PC-3 (cell line): ENCODE measurements at regions not wholly inside any gene's neighbourhood (a gene's known extent, or its start where the extent isn't known, plus 50 kb on each side); places are given as distances from the start of the nearest gene placed in this dataset.

Source experiments
- EZH2phosphoT487 ChIP-seq: fragments of 300-600 bp; sonication (generic); IDR thresholded peaks from 2 replicates; pipeline ENCODE4 v1.6.1; 2018; ENCODE audit warnings: mild to moderate bottlenecking, antibody characterized with exemption, low read length, borderline replicate concordance
- TF ChIP-seq, protein P1 (sequence below): fragments of 300-600 bp; sonication (generic); conservative IDR thresholded peaks from 2 replicates; pipeline ENCODE4 v1.5.1; 2017; ENCODE audit warnings: antibody characterized with exemption, low read depth, mild to moderate bottlenecking, low read length

- TF ChIP-seq, protein P1, sequence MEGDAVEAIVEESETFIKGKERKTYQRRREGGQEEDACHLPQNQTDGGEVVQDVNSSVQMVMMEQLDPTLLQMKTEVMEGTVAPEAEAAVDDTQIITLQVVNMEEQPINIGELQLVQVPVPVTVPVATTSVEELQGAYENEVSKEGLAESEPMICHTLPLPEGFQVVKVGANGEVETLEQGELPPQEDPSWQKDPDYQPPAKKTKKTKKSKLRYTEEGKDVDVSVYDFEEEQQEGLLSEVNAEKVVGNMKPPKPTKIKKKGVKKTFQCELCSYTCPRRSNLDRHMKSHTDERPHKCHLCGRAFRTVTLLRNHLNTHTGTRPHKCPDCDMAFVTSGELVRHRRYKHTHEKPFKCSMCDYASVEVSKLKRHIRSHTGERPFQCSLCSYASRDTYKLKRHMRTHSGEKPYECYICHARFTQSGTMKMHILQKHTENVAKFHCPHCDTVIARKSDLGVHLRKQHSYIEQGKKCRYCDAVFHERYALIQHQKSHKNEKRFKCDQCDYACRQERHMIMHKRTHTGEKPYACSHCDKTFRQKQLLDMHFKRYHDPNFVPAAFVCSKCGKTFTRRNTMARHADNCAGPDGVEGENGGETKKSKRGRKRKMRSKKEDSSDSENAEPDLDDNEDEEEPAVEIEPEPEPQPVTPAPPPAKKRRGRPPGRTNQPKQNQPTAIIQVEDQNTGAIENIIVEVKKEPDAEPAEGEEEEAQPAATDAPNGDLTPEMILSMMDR: no peak
- no peak for TF ChIP-seq EZH2phosphoT487
These were observed 183.4 kb upstream of the SULF2 start for GRCh38 chr20:47968541-47969310.
